Upper lobe of left lung (tissue), 4 donors: ENCODE measurements at regions not wholly inside any gene's neighbourhood (a gene's known extent, or its start where the extent isn't known, plus 50 kb on each side); places are given as distances from the start of the nearest gene placed in this dataset.

Experiments used
- CTCF ChIP-seq, 6 experiments: fragments of 450-650 bp in 4 of 6; fragments of 200-600 bp in 2 of 6; sonication (generic) in 2 of 6; IDR thresholded peaks; one replicate each; pipeline ENCODE4 v1.5.1; 2016 to 2019; ENCODE audit warnings: antibody characterized with exemption in 6 of 6
- POLR2A ChIP-seq, 4 donors: fragments of 450-650 bp; IDR thresholded peaks; one replicate each; pipeline ENCODE4 v1.5.1; 2016 to 2017; ENCODE audit warnings: antibody characterized with exemption in 4 of 4, mild to moderate bottlenecking in 2 of 4
- POLR2AphosphoS5 ChIP-seq, 2 donors: sonication (generic); formaldehyde crosslinking; IDR thresholded peaks; one replicate each; pipeline ENCODE4 v1.5.1; 2017; ENCODE audit warnings: antibody characterized with exemption in 2 of 2

- TF ChIP-seq POLR2A (IDR thresholded peaks at IDR 0.05) (no peak), CTCF (IDR thresholded peaks at IDR 0.05) (no peak), POLR2AphosphoS5 (IDR thresholded peaks at IDR 0.05) (no peak)
Measured at GRCh38 chr18:30094556-30094955, 948.0 kb downstream of the DSC3 start.
